CD4-positive, alpha-beta memory T cell (primary cell): ENCODE measurements at regions not wholly inside any gene's neighbourhood (a gene's known extent, or its start where the extent isn't known, plus 50 kb on each side); places are given as distances from the start of the nearest gene placed in this dataset.

Source experiments
- CTCF ChIA-PET: fragments of 350-600 bp; sonication (Branson Sonifier 250); formaldehyde crosslinking; loops from one replicate; lab custom pipeline; 2021; ENCODE audit warnings: inconsistent platforms; ENCODE audit not compliant: partially characterized antibody; lab: Charles Lee
- POLR2A ChIA-PET: fragments of 350-600 bp; sonication (Branson Sonifier 250); formaldehyde crosslinking; loops from one replicate; lab custom pipeline; 2021; ENCODE audit not compliant: partially characterized antibody; lab: Charles Lee
- DNase-seq, 5 donors: peaks; one replicate each; pipeline versions ENCODE4 v3.0.0 to v3.0.0-alpha.2; 2020 to 2022; ENCODE audit warnings: mixed read lengths in 1 of 5
- H3K27ac ChIP-seq: one replicate; pipeline ENCODE4 v1.7.0; 2013; ENCODE audit warnings: low read depth, low read length
- H3K27me3 ChIP-seq: 2 replicates; pipeline ENCODE4 v1.7.0; 2013; ENCODE audit warnings: mild to moderate bottlenecking, low read length, moderate library complexity; ENCODE audit not compliant: insufficient read depth
- H3K36me3 ChIP-seq: 2 replicates; pipeline ENCODE4 v1.7.0; 2013; ENCODE audit warnings: mild to moderate bottlenecking, low read length, moderate library complexity; ENCODE audit not compliant: insufficient read depth
- H3K4me1 ChIP-seq: 2 replicates; pipeline ENCODE4 v1.7.0; 2013; ENCODE audit warnings: mild to moderate bottlenecking, low read length, moderate library complexity; ENCODE audit not compliant: insufficient read depth
- H3K4me3 ChIP-seq, 2 donors: one replicate each; pipeline ENCODE4 v1.7.0; 2013; ENCODE audit warnings: low read length in 2 of 2, mild to moderate bottlenecking in 1 of 2
- H3K9me3 ChIP-seq, 2 donors: one replicate each; pipeline ENCODE4 v1.7.0; 2013; ENCODE audit warnings: low read length in 2 of 2, control low read depth in 1 of 2; ENCODE audit not compliant: control insufficient read depth in 1 of 2
- H3K27ac Mint-ChIP-seq, 7 donors: one replicate each; pipeline ENCODE4 v1.8.0; 2020 to 2021; ENCODE audit warnings: mixed read lengths in 7 of 7, mild to moderate bottlenecking in 6 of 7, inconsistent platforms in 3 of 7, moderate library complexity in 3 of 7
- H3K27me3 Mint-ChIP-seq, 2 donors: one replicate each; pipeline ENCODE4 v1.8.0; 2020 to 2021; ENCODE audit warnings: mixed read lengths in 2 of 2
- H3K36me3 Mint-ChIP-seq, 2 donors: one replicate each; pipeline ENCODE4 v1.8.0; 2020 to 2021; ENCODE audit warnings: mixed read lengths in 2 of 2, inconsistent platforms in 1 of 2, mild to moderate bottlenecking in 1 of 2
- H3K4me1 Mint-ChIP-seq, 4 donors: one replicate each; pipeline ENCODE4 v1.8.0; 2020 to 2021; ENCODE audit warnings: mixed read lengths in 4 of 4, mild to moderate bottlenecking in 1 of 4
- H3K4me3 Mint-ChIP-seq, 8 donors: one replicate each; pipeline ENCODE4 v1.8.0; 2020 to 2021; ENCODE audit warnings: mixed read lengths in 8 of 8, mild to moderate bottlenecking in 7 of 8, moderate library complexity in 6 of 8, inconsistent platforms in 3 of 8
- H3K9me3 Mint-ChIP-seq, 8 donors: one replicate each; pipeline ENCODE4 v1.8.0; 2020 to 2021; ENCODE audit warnings: mixed read lengths in 8 of 8, mild to moderate bottlenecking in 5 of 8, inconsistent platforms in 3 of 8, moderate library complexity in 1 of 8
- intact Hi-C: fragments of 100-400 bp; cut with micrococcal nuclease; formaldehyde crosslinking; loops from one replicate; pipeline ENCODE4 v1.15.1; 2023

DNA sequence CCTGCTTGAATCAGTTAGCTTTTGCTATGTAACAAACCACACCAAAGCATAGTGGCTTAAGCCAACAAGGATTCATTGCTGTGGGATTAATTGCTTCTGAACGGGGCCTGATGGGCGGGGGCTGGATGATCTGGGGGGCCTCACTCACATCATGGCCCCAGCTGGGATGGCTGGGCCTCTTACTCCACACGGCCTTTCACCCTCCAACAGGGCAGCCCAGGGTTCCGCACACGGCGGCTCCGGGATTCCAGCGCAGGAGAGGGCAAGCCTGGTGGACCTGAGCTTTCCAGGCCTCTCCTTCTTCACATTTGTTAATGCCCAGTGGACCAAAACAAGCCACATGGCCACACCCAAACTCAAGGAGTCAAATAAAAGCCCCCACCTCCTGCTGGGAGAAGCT, 86.3 kb upstream of the PHLPP1 start:
- intact Hi-C loops: no loop called here
- no peak for DNase-seq
- POLR2A ChIA-PET: no interaction called here
- Histone ChIP-seq H3K4me3 (no peak overlapping the region), H3K27me3 (no peaks in the 10 kb centered on the region), H3K27ac (no peak overlapping the region), H3K4me1 (no peaks in the 10 kb centered on the region), H3K36me3 (no peaks in the 10 kb centered on the region), H3K9me3 (no peaks in the 10 kb centered on the region)
- Mint-ChIP-seq H3K27ac (no peak overlapping the region), H3K4me1 (no peaks in the 10 kb centered on the region), H3K27me3 (peaks cover 6 to 8% of the 10 kb centered on the region in 2 donors), H3K4me3 (no peak overlapping the region), H3K36me3 (no peaks in the 10 kb centered on the region), H3K9me3 (peaks cover 0 to 4% (median 0%) of the 10 kb centered on the region in 8 donors)
- CTCF ChIA-PET: no interaction called here

DNA sequence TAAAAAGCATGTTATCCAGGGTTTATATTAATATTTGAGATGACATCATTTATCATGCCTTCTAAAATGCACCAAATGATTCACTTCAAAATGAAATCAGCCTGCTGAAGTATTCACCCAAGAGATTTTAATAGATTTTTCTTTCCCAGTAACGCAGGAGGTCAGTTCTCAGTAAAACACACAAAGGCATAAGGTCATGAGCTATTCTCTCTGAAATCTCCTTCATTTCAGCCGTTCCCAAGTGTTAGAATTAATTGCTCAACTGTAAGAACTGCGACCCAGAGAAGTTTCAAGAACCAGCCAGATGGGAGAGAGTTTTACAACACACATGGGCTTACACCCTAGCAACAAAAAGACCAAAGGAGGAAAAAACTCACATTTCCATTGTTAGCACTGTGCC, 84.2 kb upstream of the PHLPP1 start:
- Mint-ChIP-seq H3K9me3 (peaks cover 0 to 2% (median 0%) of the 10 kb centered on the region in 8 donors), H3K4me1 (no peaks in the 10 kb centered on the region), H3K36me3 (no peaks in the 10 kb centered on the region), H3K27me3 (peaks cover 11 to 22% of the 10 kb centered on the region in 2 donors), H3K4me3 (no peak overlapping the region), H3K27ac (no peak overlapping the region)
- no peaks in the 10 kb centered on the region for H3K27me3 ChIP-seq
- H3K4me3 ChIP-seq: no peak overlapping the region
- no peaks in the 10 kb centered on the region for H3K9me3 ChIP-seq
- DNase-seq: no peak
- no peaks in the 10 kb centered on the region for H3K4me1 ChIP-seq
- ChIA-PET POLR2A (no interaction called here), CTCF (interaction anchor here (1.6 kb wide), 1 partner anchor 8 kb away, joined by 4 read pairs; no protein-coding TSS in a partner anchor)
- intact Hi-C loops: no loop called here
- H3K36me3 ChIP-seq: no peaks in the 10 kb centered on the region
- H3K27ac ChIP-seq: no peak overlapping the region

DNA sequence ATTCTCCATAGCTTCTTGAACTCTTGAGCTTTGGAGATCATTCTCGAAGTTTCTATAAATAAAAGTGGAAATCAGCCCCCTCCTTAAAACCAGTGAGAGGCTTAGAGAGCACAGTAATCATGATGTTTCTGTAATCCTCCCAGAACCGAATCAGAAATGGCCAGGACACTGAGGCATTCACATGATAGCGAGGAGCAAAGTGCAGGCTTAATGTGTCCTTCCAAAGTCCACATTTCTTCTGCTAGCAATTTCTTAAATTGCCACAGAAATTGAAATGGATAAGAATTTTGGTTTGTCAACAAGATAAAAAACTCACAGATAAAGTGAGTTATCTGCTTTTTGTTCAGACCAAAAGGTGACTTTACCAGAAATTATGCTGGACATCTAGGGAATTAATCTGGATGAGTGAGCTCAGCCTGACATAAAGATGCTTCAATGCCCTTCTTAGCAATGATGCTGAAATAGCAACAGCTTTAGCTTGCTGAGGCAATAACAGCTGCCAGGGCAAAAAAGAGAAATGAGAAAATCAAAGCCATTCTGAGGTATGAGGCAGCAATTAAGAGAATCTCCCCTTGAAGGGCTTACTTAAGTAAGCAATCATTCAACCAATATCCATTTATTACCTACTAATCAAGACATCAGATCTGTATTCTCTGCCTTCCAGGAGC, 82.4 kb upstream of the PHLPP1 start:
- ChIA-PET POLR2A (no interaction called here), CTCF (no interaction called here)
- H3K27ac Mint-ChIP-seq: no peak overlapping the region
- no peak overlapping the region for H3K27ac ChIP-seq
- H3K36me3 ChIP-seq: no peaks in the 10 kb centered on the region
- no peak for DNase-seq
- intact Hi-C loops: no loop called here
- no peaks in the 10 kb centered on the region for H3K4me1 Mint-ChIP-seq
- H3K4me1 ChIP-seq: no peaks in the 10 kb centered on the region
- peaks cover 0 to 2% (median 0%) of the 10 kb centered on the region in 8 donors for H3K9me3 Mint-ChIP-seq
- peaks cover under 1% of the 10 kb centered on the region for H3K27me3 ChIP-seq
- no peak overlapping the region for H3K4me3 Mint-ChIP-seq
- H3K9me3 ChIP-seq: no peaks in the 10 kb centered on the region
- no peaks in the 10 kb centered on the region for H3K36me3 Mint-ChIP-seq
- H3K4me3 ChIP-seq: no peak overlapping the region
- H3K27me3 Mint-ChIP-seq: peaks cover 15 to 22% of the 10 kb centered on the region in 2 donors

DNA sequence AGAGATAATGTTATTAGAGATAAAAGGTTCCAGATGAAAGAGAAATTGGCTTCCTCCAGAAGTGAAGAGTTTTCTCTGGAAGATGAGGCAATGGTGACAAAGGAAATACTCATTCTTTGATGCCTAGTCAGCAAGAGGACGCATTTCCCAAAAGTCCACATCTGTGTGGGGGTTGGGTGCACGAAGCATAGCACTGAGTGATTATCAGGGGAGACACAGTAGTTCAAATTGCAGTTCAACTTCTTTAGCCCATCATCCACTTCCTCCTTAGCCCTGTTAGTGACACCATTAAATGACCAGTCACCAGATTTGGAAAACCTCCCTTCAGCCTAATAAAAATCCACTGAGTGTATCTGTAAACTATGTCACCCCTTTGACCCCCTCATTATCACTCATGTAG, 80.9 kb upstream of the PHLPP1 start:
- ChIA-PET POLR2A (no interaction called here), CTCF (no interaction called here)
- H3K36me3 ChIP-seq: no peaks in the 10 kb centered on the region
- H3K9me3 Mint-ChIP-seq: no peaks in the 10 kb centered on the region
- H3K27me3 ChIP-seq: peaks cover 3% of the 10 kb centered on the region
- H3K9me3 ChIP-seq: no peaks in the 10 kb centered on the region
- no peak overlapping the region for H3K27ac ChIP-seq
- no peak overlapping the region for H3K4me3 Mint-ChIP-seq
- intact Hi-C loops: no loop called here
- no peak overlapping the region for H3K4me3 ChIP-seq
- DNase-seq: no peak
- peaks cover 0 to 3% (median 0%) of the 10 kb centered on the region in 4 donors for H3K4me1 Mint-ChIP-seq
- no peak overlapping the region for H3K27ac Mint-ChIP-seq
- H3K36me3 Mint-ChIP-seq: no peaks in the 10 kb centered on the region
- peaks cover 18 to 29% of the 10 kb centered on the region in 2 donors for H3K27me3 Mint-ChIP-seq
- no peaks in the 10 kb centered on the region for H3K4me1 ChIP-seq

DNA sequence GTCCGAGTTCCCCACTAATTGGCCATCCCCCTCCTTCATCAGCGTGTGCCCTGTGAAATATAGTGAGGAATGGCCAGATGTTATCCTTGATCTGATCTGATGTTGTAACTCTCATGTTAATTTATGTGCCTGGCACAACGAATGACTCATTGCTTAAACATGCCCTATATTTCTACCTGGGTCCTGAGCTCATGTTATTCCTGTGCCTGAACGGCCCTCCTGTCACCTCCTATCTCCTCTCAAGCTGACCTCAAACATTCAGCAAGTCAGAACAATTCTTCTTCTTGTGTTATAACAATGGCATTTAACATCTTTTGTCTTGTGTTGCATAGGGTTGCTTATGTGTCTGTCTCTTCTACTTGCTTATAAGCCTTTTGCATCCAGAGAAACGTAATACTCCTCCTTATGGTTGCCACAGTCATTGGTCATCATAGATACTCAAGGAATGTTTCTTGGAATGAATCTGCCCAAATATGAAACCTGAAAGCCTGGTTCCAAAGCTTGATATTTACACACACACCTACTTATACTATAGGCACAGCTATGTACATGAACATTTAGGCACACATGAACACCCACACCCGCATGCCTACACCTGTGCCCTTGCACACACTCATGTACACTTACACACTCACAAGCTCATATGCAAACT, 80.2 kb upstream of the PHLPP1 start:
- CTCF ChIA-PET: no interaction called here
- POLR2A ChIA-PET: no interaction called here
- Histone ChIP-seq H3K36me3 (no peaks in the 10 kb centered on the region), H3K27ac (no peak overlapping the region), H3K27me3 (peaks cover 3% of the 10 kb centered on the region), H3K4me1 (no peaks in the 10 kb centered on the region), H3K9me3 (no peaks in the 10 kb centered on the region), H3K4me3 (no peak overlapping the region)
- DNase-seq: no peak
- intact Hi-C loops: no loop called here
- Mint-ChIP-seq H3K36me3 (no peaks in the 10 kb centered on the region), H3K9me3 (no peaks in the 10 kb centered on the region), H3K4me1 (peaks cover 0 to 3% (median 0%) of the 10 kb centered on the region in 4 donors), H3K27ac (no peak overlapping the region), H3K4me3 (no peak overlapping the region), H3K27me3 (peaks cover 18 to 29% of the 10 kb centered on the region in 2 donors)

DNA sequence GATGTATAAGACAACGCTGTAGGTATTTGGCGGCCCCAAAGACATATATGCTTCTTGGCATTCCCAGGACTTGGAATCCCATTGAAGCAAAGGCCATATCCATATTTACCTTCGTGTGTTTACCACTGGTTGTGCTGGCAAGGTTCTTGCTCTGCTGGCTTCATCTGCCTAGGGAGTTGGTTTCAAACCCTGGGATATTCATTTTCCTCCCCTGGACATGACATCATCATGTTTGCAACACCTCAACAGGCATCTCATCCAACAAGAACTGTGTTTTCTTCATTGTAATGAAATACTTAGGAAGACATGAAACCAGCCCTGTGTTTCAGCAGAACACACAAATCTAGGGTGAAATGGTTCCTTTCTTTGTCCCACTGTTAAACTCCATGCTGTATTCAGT, 77.9 kb upstream of the PHLPP1 start:
- CTCF ChIA-PET: interaction anchor here (1.8 to 3.3 kb wide), 2 partner anchors 12 to 345 kb away, joined by 5 to 31 read pairs; no protein-coding TSS in a partner anchor

DNA sequence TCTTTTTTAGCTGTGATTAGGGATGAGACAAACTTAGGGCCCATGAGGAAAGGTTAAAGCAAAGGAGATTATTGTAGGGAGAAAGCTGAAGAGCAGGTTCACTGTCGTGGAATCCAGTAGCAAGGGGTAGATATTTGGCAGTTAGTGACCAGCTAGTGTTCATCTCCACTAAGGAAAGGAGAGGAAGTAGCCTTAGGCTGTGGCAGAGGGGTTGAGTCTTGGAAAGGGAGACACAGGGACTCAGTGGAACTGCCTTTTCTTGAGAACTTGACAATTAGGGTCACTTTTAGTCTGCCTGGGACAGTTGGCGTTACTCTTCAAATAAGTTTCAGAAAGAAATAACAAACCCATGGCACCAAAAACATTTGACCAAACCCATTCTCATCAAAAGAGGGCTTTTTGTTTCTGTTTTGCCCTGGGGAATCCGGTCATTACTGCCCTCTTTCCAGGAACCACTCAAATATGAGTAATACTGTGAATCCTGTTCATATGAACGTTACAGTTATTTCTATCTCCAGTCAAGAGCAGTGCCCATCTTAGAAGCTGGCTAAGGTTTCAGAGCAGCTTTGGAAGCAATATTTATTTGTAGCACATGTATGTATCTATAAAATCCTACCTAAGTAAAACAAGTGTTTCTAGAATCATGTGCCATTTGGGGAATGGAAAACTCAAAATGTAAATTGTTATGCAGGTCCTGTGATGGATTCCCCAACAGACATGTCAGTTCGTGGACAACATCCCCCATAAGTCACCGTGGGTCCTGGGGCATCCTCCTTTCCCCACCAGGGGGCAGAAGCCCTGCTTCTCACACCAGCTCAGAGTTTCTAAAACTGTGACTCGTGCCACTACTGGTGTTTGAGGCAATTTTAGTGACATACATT, 77.3 kb upstream of the PHLPP1 start:
- Mint-ChIP-seq H3K27me3 (peaks cover 13 to 28% of the 10 kb centered on the region in 2 donors), H3K9me3 (no peaks in the 10 kb centered on the region), H3K36me3 (no peaks in the 10 kb centered on the region), H3K4me3 (no peak overlapping the region), H3K27ac (no peak overlapping the region), H3K4me1 (peaks cover 0 to 3% (median 0%) of the 10 kb centered on the region in 4 donors)
- H3K27ac ChIP-seq: no peak overlapping the region
- POLR2A ChIA-PET: no interaction called here
- intact Hi-C loops: no loop called here
- peak; percentile 32 to 46 (median 36) for DNase-seq
- CTCF ChIA-PET: interaction anchor here (0.6 to 3.3 kb wide), 4 partner anchors 8 to 344 kb away, joined by 3 to 31 read pairs (median 4); no protein-coding TSS in a partner anchor
- no peaks in the 10 kb centered on the region for H3K9me3 ChIP-seq
- no peaks in the 10 kb centered on the region for H3K4me1 ChIP-seq
- H3K4me3 ChIP-seq: no peak overlapping the region
- H3K36me3 ChIP-seq: no peaks in the 10 kb centered on the region
- H3K27me3 ChIP-seq: peaks cover 3% of the 10 kb centered on the region

More for the DNA sequence above, 77.9 kb upstream of the PHLPP1 start:
- POLR2A ChIA-PET: no interaction called here
- H3K4me1 ChIP-seq: no peaks in the 10 kb centered on the region
- Mint-ChIP-seq H3K4me1 (peaks cover 0 to 3% (median 0%) of the 10 kb centered on the region in 4 donors), H3K27me3 (peaks cover 13 to 28% of the 10 kb centered on the region in 2 donors), H3K36me3 (no peaks in the 10 kb centered on the region), H3K4me3 (no peak overlapping the region), H3K9me3 (no peaks in the 10 kb centered on the region), H3K27ac (no peak overlapping the region)
- no peak for DNase-seq
- no peaks in the 10 kb centered on the region for H3K9me3 ChIP-seq
- no peaks in the 10 kb centered on the region for H3K36me3 ChIP-seq
- peaks cover 3% of the 10 kb centered on the region for H3K27me3 ChIP-seq
- H3K4me3 ChIP-seq: no peak overlapping the region
- intact Hi-C loops: no loop called here
- H3K27ac ChIP-seq: no peak overlapping the region
